ENCODE measurements at regions not wholly inside any gene's neighbourhood (a gene's known extent, or its start where the extent isn't known, plus 50 kb on each side); places are given as distances from the start of the nearest gene placed in this dataset.

DNA sequence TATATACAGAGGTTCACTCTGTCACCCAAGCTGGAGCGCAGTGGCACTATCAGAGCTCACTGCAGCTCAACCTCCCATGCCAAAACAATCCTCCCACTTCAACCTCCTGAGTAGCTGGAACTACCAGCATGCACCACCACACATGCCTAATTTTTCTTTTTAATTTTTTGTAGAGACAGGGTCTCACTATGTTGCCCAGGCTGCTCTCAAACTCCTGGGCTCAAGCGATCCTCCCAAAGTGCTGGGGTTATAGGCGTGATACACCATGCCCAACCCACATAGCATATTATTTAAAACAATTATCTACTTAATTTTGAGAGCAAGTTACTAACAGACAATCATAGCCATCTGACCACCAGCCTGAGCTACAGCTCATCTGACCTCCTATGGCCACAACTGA is 459.9 kb upstream of the JARID2 start (continued):
- TF ChIP-seq, protein P1, sequence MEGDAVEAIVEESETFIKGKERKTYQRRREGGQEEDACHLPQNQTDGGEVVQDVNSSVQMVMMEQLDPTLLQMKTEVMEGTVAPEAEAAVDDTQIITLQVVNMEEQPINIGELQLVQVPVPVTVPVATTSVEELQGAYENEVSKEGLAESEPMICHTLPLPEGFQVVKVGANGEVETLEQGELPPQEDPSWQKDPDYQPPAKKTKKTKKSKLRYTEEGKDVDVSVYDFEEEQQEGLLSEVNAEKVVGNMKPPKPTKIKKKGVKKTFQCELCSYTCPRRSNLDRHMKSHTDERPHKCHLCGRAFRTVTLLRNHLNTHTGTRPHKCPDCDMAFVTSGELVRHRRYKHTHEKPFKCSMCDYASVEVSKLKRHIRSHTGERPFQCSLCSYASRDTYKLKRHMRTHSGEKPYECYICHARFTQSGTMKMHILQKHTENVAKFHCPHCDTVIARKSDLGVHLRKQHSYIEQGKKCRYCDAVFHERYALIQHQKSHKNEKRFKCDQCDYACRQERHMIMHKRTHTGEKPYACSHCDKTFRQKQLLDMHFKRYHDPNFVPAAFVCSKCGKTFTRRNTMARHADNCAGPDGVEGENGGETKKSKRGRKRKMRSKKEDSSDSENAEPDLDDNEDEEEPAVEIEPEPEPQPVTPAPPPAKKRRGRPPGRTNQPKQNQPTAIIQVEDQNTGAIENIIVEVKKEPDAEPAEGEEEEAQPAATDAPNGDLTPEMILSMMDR (IDR thresholded peaks at IDR 0.05 in 2 of 3, conservative IDR thresholded peaks at IDR 0.05 in 1 of 3; ENCODE audit: borderline replicate concordance in 1 of 3, insufficient read depth in 1 of 3, low read depth in 2 of 3, low read length in 2 of 3) = no peak

DNA sequence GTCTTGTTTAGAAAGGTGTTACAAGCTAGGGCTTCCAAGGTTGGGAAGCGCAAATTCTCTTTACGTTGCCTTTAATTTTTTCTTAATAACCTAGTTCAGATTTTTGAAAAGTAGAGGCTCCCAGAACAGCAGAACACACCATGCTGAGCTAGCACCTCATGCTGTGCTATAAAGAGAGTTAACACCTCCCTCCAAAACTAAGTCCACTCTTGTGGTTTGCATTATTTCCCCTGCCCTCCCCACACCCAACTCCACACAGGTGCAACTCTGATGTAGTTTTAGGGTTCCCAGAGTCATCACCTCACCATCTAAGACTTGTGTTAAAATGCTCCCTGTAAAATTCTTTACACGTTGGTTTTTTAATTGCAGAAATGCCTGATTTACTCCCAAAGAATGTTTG is 459.4 kb upstream of the JARID2 start:
- ATAC-seq = no peak
- Histone ChIP-seq H3K4me1 (ENCODE audit: control insufficient read depth in 1 of 2, insufficient read depth in 2 of 2, low read length in 2 of 2) (no peaks in the 10 kb centered on the region), H3K4me3 (replicated peaks in 1 of 2; ENCODE audit: low read depth in 1 of 2, low read length in 2 of 2) (no peak overlapping the region), H3K79me2 (ENCODE audit: insufficient read depth, low read length) (no peaks in the 10 kb centered on the region), H3K9me3 (ENCODE audit: control insufficient read depth in 1 of 2, insufficient read depth in 1 of 2, low read depth in 1 of 2, low read length in 2 of 2) (no peaks in the 10 kb centered on the region), H2AFZ (ENCODE audit: low read depth, low read length, poor library complexity, severe bottlenecking) (no peak overlapping the region), H3K27me3 (ENCODE audit: insufficient read depth, low read length) (no peaks in the 10 kb centered on the region), H3K36me3 (ENCODE audit: control insufficient read depth in 1 of 2, insufficient read depth in 2 of 2, low read length in 2 of 2) (no peaks in the 10 kb centered on the region), H3K9me2 (ENCODE audit: insufficient read depth) (no peaks in the 10 kb centered on the region), H3K9ac (ENCODE audit: low read length) (no peak overlapping the region), H3K4me2 (ENCODE audit: low read length) (no peak overlapping the region), H3K27ac (ENCODE audit: low read depth, low read length) (no peak overlapping the region), H4K20me1 (ENCODE audit: insufficient read depth) (no peaks in the 10 kb centered on the region)
- RAD21 ChIA-PET (ENCODE audit: low non-redundant PET in 1 of 2, low total read pairs in 2 of 2, uncharacterized antibody in 2 of 2, unreplicated experiment in 2 of 2) = no interaction called here
- DNase-seq (ENCODE audit: low read depth, low spot score) = no peak
- POLR2A ChIA-PET = no interaction called here
- intact Hi-C loops (cut with micrococcal nuclease) = no loop called here
- BruUV-seq (replicated peaks) = no TSS peak
- CTCF ChIA-PET = no interaction called here
- TF ChIP-seq CEBPB (IDR thresholded peaks at IDR 0.05; ENCODE audit: low read depth) (no peak), JUND (IDR thresholded peaks at IDR 0.05) (no peak), RAD21 (IDR thresholded peaks at IDR 0.05; ENCODE audit: low read depth) (no peak), ZFX (IDR thresholded peaks at IDR 0.05) (no peak), ELF1 (IDR thresholded peaks at IDR 0.05; ENCODE audit: borderline replicate concordance, low read depth) (no peak), POLR2A (IDR thresholded peaks at IDR 0.05; ENCODE audit: borderline replicate concordance, extremely low read depth, insufficient read depth, insufficient read length) (no peak), EGR1 (IDR thresholded peaks at IDR 0.05; ENCODE audit: low read depth) (no peak), SIN3A (IDR thresholded peaks at IDR 0.05; ENCODE audit: low read depth) (no peak), EZH2phosphoT487 (IDR thresholded peaks at IDR 0.05; ENCODE audit: borderline replicate concordance) (no peak), POLR2AphosphoS5 (IDR thresholded peaks at IDR 0.05; ENCODE audit: low read depth, low read length) (no peak), TCF7L2 (IDR thresholded peaks at IDR 0.05; ENCODE audit: borderline replicate concordance, extremely low read depth, insufficient read depth, insufficient read length) (no peak), CBX3 (IDR thresholded peaks at IDR 0.05; ENCODE audit: low read depth) (no peak)
- TF ChIP-seq, protein P2, sequence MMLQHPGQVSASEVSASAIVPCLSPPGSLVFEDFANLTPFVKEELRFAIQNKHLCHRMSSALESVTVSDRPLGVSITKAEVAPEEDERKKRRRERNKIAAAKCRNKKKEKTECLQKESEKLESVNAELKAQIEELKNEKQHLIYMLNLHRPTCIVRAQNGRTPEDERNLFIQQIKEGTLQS (IDR thresholded peaks at IDR 0.05) = no peak
- TF ChIP-seq, protein P3, sequence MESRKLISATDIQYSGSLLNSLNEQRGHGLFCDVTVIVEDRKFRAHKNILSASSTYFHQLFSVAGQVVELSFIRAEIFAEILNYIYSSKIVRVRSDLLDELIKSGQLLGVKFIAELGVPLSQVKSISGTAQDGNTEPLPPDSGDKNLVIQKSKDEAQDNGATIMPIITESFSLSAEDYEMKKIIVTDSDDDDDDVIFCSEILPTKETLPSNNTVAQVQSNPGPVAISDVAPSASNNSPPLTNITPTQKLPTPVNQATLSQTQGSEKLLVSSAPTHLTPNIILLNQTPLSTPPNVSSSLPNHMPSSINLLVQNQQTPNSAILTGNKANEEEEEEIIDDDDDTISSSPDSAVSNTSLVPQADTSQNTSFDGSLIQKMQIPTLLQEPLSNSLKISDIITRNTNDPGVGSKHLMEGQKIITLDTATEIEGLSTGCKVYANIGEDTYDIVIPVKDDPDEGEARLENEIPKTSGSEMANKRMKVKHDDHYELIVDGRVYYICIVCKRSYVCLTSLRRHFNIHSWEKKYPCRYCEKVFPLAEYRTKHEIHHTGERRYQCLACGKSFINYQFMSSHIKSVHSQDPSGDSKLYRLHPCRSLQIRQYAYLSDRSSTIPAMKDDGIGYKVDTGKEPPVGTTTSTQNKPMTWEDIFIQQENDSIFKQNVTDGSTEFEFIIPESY (IDR thresholded peaks at IDR 0.05; ENCODE audit: extremely low read depth, insufficient replicate concordance, low read length) = no peak
- TF ChIP-seq, protein P4, sequence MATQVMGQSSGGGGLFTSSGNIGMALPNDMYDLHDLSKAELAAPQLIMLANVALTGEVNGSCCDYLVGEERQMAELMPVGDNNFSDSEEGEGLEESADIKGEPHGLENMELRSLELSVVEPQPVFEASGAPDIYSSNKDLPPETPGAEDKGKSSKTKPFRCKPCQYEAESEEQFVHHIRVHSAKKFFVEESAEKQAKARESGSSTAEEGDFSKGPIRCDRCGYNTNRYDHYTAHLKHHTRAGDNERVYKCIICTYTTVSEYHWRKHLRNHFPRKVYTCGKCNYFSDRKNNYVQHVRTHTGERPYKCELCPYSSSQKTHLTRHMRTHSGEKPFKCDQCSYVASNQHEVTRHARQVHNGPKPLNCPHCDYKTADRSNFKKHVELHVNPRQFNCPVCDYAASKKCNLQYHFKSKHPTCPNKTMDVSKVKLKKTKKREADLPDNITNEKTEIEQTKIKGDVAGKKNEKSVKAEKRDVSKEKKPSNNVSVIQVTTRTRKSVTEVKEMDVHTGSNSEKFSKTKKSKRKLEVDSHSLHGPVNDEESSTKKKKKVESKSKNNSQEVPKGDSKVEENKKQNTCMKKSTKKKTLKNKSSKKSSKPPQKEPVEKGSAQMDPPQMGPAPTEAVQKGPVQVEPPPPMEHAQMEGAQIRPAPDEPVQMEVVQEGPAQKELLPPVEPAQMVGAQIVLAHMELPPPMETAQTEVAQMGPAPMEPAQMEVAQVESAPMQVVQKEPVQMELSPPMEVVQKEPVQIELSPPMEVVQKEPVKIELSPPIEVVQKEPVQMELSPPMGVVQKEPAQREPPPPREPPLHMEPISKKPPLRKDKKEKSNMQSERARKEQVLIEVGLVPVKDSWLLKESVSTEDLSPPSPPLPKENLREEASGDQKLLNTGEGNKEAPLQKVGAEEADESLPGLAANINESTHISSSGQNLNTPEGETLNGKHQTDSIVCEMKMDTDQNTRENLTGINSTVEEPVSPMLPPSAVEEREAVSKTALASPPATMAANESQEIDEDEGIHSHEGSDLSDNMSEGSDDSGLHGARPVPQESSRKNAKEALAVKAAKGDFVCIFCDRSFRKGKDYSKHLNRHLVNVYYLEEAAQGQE (IDR thresholded peaks at IDR 0.05; ENCODE audit: low read depth) = no peak
- TF ChIP-seq, protein P1 (IDR thresholded peaks at IDR 0.05 in 2 of 3, conservative IDR thresholded peaks at IDR 0.05 in 1 of 3; ENCODE audit: borderline replicate concordance in 1 of 3, insufficient read depth in 1 of 3, low read depth in 2 of 3, low read length in 2 of 3) = no peak

All from HCT116 (cell line).